ENCODE measurements at regions not wholly inside any gene's neighbourhood (a gene's known extent, or its start where the extent isn't known, plus 50 kb on each side); places are given as distances from the start of the nearest gene placed in this dataset.
"Not testable (repeated sequence)": the region's sequence is repeated elsewhere in the genome, so short reads cannot be mapped to it uniquely, and the experiment has no call there.

DNA sequence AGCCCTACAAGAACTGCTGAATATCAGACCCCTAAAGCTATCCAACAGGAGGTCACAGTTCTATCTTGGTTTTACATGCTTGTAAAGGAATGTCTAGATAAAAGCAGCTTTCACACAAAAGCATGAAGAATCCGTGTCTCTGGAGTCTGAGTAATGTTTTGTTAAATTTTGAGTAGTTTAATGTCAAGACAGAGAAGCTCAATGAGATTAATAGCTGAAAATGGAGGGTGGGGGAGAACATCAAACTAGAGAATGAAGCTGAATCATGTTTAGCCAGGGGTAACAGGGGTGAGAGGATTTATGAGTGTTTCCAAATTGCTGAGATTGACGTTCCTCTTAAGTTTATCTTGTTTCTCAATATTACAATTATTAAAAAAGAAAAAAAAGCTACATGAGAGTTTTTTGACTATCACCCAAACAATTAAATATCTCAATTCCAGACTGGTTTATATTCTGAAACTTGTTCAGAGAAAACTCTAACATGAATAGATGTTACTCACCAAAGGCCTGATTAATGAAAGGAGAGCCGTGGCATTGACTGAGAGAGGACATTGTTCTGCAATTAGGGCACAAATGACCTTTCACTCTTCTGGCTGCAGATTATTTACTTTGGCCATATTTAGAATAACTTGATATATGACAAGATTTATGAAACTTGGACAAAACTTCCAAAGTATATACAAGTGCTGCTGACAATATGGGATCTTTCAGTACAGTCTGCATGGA is 266.4 kb upstream of the ETAA1 start:
- H3K27me3 ChIP-seq (replicated peaks; ENCODE audit: insufficient read depth, low read length) = no peaks in the 10 kb centered on the region
- TF ChIP-seq CTCF (IDR thresholded peaks at IDR 0.05; ENCODE audit: low read length) (no peak), EZH2 (optimal IDR thresholded peaks at IDR 0.05; ENCODE audit: low read depth, low read length) (no peak), EZH2phosphoT487 (IDR thresholded peaks at IDR 0.05; ENCODE audit: low read length) (no peak)
- no peak for DNase-seq
- H3K9me2 ChIP-seq (replicated peaks; ENCODE audit: insufficient read depth, low read length) = no peaks in the 10 kb centered on the region
- no peak overlapping the region for H3K27ac ChIP-seq (ENCODE audit: low read length)
- H3K4me3 ChIP-seq (ENCODE audit: low read length) = no peak overlapping the region
- no peaks in the 10 kb centered on the region for H4K20me1 ChIP-seq (ENCODE audit: insufficient read depth, low read length)
- no peak overlapping the region for H2AFZ ChIP-seq (ENCODE audit: low read length)
- H3K36me3 ChIP-seq (replicated peaks; ENCODE audit: insufficient read depth, low read length) = no peaks in the 10 kb centered on the region
- H3K79me2 ChIP-seq (ENCODE audit: low read length) = no peaks in the 10 kb centered on the region
- H3K4me2 ChIP-seq (ENCODE audit: low read depth, low read length) = no peak overlapping the region
- H3K4me1 ChIP-seq (ENCODE audit: low read length) = no peaks in the 10 kb centered on the region
- no peaks in the 10 kb centered on the region for H3F3A ChIP-seq (ENCODE audit: insufficient read depth, low read length)
- no peaks in the 10 kb centered on the region for H3K9me3 ChIP-seq (replicated peaks; ENCODE audit: insufficient read depth, low read length)
- no peak overlapping the region for H3K9ac ChIP-seq (ENCODE audit: low read length)

DNA sequence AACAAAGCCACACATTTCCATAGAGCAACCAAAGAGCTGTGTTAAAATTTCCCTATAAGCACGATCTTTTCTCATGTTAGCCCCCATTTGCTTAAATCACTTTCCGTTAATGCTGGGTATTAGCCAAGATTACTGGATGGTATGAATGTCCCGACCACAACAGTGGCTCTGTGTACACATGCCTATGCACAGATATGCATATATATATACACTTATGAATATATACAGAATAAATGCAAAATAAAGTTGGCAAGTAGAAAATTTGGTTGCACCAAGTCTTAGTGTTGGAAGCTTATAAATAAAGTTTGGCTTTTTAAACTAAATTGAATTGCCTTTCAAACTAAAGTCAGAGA is 265.9 kb upstream of the ETAA1 start:
- no peak for DNase-seq
- H3K36me3 ChIP-seq (replicated peaks; ENCODE audit: insufficient read depth, low read length) = no peaks in the 10 kb centered on the region
- H3K9me3 ChIP-seq (replicated peaks; ENCODE audit: insufficient read depth, low read length) = no peaks in the 10 kb centered on the region
- H3K79me2 ChIP-seq (ENCODE audit: low read length) = no peaks in the 10 kb centered on the region
- no peaks in the 10 kb centered on the region for H3K4me1 ChIP-seq (ENCODE audit: low read length)
- no peaks in the 10 kb centered on the region for H3F3A ChIP-seq (ENCODE audit: insufficient read depth, low read length)
- TF ChIP-seq CTCF (IDR thresholded peaks at IDR 0.05; ENCODE audit: low read length) (no peak), EZH2 (optimal IDR thresholded peaks at IDR 0.05; ENCODE audit: low read depth, low read length) (no peak), EZH2phosphoT487 (IDR thresholded peaks at IDR 0.05; ENCODE audit: low read length) (no peak)
- H3K9ac ChIP-seq (ENCODE audit: low read length) = no peak overlapping the region
- no peak overlapping the region for H3K4me2 ChIP-seq (ENCODE audit: low read depth, low read length)
- H3K4me3 ChIP-seq (ENCODE audit: low read length) = no peak overlapping the region
- H3K27ac ChIP-seq (ENCODE audit: low read length) = no peak overlapping the region
- no peaks in the 10 kb centered on the region for H4K20me1 ChIP-seq (ENCODE audit: insufficient read depth, low read length)
- H3K27me3 ChIP-seq (replicated peaks; ENCODE audit: insufficient read depth, low read length) = no peaks in the 10 kb centered on the region
- no peak overlapping the region for H2AFZ ChIP-seq (ENCODE audit: low read length)
- no peaks in the 10 kb centered on the region for H3K9me2 ChIP-seq (replicated peaks; ENCODE audit: insufficient read depth, low read length)

DNA sequence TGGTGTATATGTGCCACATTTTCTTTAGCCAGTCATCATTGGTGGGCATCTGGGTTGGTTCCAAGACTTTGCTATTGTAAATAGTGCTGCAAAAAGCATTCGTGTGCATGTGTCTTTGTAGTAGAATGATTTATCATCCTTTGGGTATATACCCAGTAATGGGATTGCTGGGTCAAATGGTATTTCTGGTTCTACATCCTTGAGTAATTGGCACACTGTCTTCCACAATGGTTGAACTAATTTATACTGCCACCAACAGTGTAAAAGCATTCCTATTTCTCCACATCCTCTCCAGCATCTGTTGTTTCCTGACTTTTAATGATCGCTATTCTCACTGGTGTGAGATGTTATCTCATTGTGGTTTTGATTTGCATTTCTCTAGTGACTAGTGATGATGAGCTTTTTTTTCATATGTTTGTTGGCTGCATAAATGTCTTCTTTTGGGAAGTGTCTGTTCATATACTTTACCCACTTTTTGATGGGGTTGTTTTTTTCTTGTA is 264.6 kb upstream of the ETAA1 start:
- H3K9me2 ChIP-seq (replicated peaks; ENCODE audit: insufficient read depth, low read length); H3K4me2 ChIP-seq (ENCODE audit: low read depth, low read length); DNase-seq; H3K79me2 ChIP-seq (ENCODE audit: low read length); H3K4me3 ChIP-seq (ENCODE audit: low read length); H4K20me1 ChIP-seq (ENCODE audit: insufficient read depth, low read length); H3F3A ChIP-seq (ENCODE audit: insufficient read depth, low read length); H3K36me3 ChIP-seq (replicated peaks; ENCODE audit: insufficient read depth, low read length); H3K4me1 ChIP-seq (ENCODE audit: low read length); H2AFZ ChIP-seq (ENCODE audit: low read length); H3K27me3 ChIP-seq (replicated peaks; ENCODE audit: insufficient read depth, low read length); H3K9me3 ChIP-seq (replicated peaks; ENCODE audit: insufficient read depth, low read length); H3K27ac ChIP-seq (ENCODE audit: low read length); H3K9ac ChIP-seq (ENCODE audit: low read length): not testable (repeated sequence)

GRCh38 chr2:67135208-67135607 is 261.9 kb upstream of the ETAA1 start:
- Histone ChIP-seq H3F3A (ENCODE audit: insufficient read depth, low read length) (no peaks in the 10 kb centered on the region), H3K27ac (ENCODE audit: low read length) (no peak overlapping the region), H3K4me3 (ENCODE audit: low read length) (no peak overlapping the region), H2AFZ (ENCODE audit: low read length) (no peak overlapping the region), H3K27me3 (replicated peaks; ENCODE audit: insufficient read depth, low read length) (no peaks in the 10 kb centered on the region), H3K9ac (ENCODE audit: low read length) (no peak overlapping the region), H3K9me2 (replicated peaks; ENCODE audit: insufficient read depth, low read length) (no peaks in the 10 kb centered on the region), H3K79me2 (ENCODE audit: low read length) (no peaks in the 10 kb centered on the region), H3K36me3 (replicated peaks; ENCODE audit: insufficient read depth, low read length) (no peaks in the 10 kb centered on the region), H3K4me1 (ENCODE audit: low read length) (no peaks in the 10 kb centered on the region), H3K9me3 (replicated peaks; ENCODE audit: insufficient read depth, low read length) (no peaks in the 10 kb centered on the region), H4K20me1 (ENCODE audit: insufficient read depth, low read length) (no peaks in the 10 kb centered on the region), H3K4me2 (ENCODE audit: low read depth, low read length) (no peak overlapping the region)
- no peak for DNase-seq
- TF ChIP-seq EZH2 (optimal IDR thresholded peaks at IDR 0.05; ENCODE audit: low read depth, low read length) (no peak), EZH2phosphoT487 (IDR thresholded peaks at IDR 0.05; ENCODE audit: low read length) (no peak), CTCF (IDR thresholded peaks at IDR 0.05; ENCODE audit: low read length) (no peak)

Data from MM.1S (cell line).